Stomach (tissue), 4 donors: ENCODE measurements at regions not wholly inside any gene's neighbourhood (a gene's known extent, or its start where the extent isn't known, plus 50 kb on each side); places are given as distances from the start of the nearest gene placed in this dataset.

Source experiments
- POLR2A ChIP-seq, 4 donors: fragments of 450-650 bp; IDR thresholded peaks; one replicate each; pipeline ENCODE4 v1.6.1; 2016; ENCODE audit warnings: antibody characterized with exemption in 4 of 4, control low read depth in 2 of 4, mild to moderate bottlenecking in 1 of 4, moderate library complexity in 1 of 4
- POLR2AphosphoS5 ChIP-seq, 3 donors: sonication (generic); formaldehyde crosslinking; IDR thresholded peaks; one replicate each; pipeline ENCODE4 v1.6.1; 2016; ENCODE audit warnings: antibody characterized with exemption in 3 of 3
- TF ChIP-seq, protein P1 (sequence below), 7 experiments: fragments of 450-650 bp in 4 of 7; fragments of 200-600 bp in 3 of 7; sonication (generic) in 3 of 7; IDR thresholded peaks; one replicate each; pipeline ENCODE4 v1.5.1; 2016 to 2019; ENCODE audit warnings: antibody characterized with exemption in 7 of 7, control low read depth in 2 of 7, mild to moderate bottlenecking in 1 of 7

DNA sequence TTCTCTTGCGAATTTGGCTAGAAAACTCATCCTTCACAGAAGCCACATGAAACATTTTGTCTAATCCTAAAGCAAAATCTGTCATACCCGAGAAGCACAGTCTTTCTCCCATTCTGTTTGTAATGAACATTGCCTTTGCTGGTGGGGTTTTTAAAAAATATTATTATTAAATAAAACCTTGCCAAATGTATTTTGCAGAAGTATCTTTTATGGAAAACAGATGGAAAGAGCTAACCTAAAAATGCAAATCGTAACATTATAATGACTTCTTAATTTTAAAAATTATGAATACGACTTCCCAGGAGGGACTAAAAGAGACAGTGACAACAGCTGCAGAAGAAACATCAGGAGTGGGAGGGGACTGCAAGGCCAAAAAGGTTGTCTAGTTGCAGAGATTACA, 246.3 kb upstream of the TAS2R1 start:
- TF ChIP-seq, protein P1, sequence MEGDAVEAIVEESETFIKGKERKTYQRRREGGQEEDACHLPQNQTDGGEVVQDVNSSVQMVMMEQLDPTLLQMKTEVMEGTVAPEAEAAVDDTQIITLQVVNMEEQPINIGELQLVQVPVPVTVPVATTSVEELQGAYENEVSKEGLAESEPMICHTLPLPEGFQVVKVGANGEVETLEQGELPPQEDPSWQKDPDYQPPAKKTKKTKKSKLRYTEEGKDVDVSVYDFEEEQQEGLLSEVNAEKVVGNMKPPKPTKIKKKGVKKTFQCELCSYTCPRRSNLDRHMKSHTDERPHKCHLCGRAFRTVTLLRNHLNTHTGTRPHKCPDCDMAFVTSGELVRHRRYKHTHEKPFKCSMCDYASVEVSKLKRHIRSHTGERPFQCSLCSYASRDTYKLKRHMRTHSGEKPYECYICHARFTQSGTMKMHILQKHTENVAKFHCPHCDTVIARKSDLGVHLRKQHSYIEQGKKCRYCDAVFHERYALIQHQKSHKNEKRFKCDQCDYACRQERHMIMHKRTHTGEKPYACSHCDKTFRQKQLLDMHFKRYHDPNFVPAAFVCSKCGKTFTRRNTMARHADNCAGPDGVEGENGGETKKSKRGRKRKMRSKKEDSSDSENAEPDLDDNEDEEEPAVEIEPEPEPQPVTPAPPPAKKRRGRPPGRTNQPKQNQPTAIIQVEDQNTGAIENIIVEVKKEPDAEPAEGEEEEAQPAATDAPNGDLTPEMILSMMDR (IDR thresholded peaks at IDR 0.05): no peak
- no peak for TF ChIP-seq POLR2A (IDR thresholded peaks at IDR 0.05)
- no peak for TF ChIP-seq POLR2AphosphoS5 (IDR thresholded peaks at IDR 0.05)
